ENCODE measurements at regions not wholly inside any gene's neighbourhood (a gene's known extent, or its start where the extent isn't known, plus 50 kb on each side); places are given as distances from the start of the nearest gene placed in this dataset.

DNA sequence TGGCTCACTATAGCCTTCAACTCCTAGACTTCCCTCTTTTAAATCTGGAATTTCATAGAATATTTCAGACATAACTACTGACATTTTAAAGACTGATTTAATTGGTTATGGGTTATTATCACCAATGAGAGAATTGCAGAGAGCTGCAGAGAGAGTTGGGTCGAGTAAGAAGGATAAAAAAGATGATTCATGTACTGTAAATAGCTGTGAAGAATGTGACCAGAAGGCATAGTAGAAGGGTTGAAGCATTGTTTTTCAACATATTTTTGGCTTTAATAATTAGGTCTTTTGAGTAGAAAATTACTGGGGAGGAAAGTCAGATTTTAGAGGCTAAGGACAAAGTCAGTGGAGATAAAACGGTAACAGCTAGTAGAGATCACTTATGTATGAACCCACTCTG, 503.2 kb upstream of the SLC8A1 start:
- TF ChIP-seq, protein P1, sequence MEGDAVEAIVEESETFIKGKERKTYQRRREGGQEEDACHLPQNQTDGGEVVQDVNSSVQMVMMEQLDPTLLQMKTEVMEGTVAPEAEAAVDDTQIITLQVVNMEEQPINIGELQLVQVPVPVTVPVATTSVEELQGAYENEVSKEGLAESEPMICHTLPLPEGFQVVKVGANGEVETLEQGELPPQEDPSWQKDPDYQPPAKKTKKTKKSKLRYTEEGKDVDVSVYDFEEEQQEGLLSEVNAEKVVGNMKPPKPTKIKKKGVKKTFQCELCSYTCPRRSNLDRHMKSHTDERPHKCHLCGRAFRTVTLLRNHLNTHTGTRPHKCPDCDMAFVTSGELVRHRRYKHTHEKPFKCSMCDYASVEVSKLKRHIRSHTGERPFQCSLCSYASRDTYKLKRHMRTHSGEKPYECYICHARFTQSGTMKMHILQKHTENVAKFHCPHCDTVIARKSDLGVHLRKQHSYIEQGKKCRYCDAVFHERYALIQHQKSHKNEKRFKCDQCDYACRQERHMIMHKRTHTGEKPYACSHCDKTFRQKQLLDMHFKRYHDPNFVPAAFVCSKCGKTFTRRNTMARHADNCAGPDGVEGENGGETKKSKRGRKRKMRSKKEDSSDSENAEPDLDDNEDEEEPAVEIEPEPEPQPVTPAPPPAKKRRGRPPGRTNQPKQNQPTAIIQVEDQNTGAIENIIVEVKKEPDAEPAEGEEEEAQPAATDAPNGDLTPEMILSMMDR (IDR thresholded peaks at IDR 0.05; ENCODE audit: insufficient read depth, low read depth, low read length), result no peak
- no peak for TF ChIP-seq EZH2 (IDR thresholded peaks at IDR 0.05; ENCODE audit: insufficient read depth, low read length)

All from astrocyte (in vitro differentiated cells and primary cell).